HFFc6 (cell line): ENCODE measurements at regions not wholly inside any gene's neighbourhood (a gene's known extent, or its start where the extent isn't known, plus 50 kb on each side); places are given as distances from the start of the nearest gene placed in this dataset.
A peak's percentile ranks its signal among the peaks of the same experiment; 100 is the strongest.

ENCODE experiments used
- DNase-seq: peaks from one replicate; pipeline ENCODE4 v3.0.0-alpha.2; 2018
- H3K27ac Mint-ChIP-seq: 2 replicates; pipeline ENCODE4 v1.8.0; 2020; ENCODE audit warnings: mild to moderate bottlenecking, mixed read lengths
- H3K27me3 Mint-ChIP-seq: 2 replicates; pipeline ENCODE4 v1.8.0; 2021; ENCODE audit warnings: mild to moderate bottlenecking, moderate library complexity, mixed read lengths; ENCODE audit not compliant: insufficient read depth
- H3K36me3 Mint-ChIP-seq: 2 replicates; pipeline ENCODE4 v1.8.0; 2021; ENCODE audit warnings: low read depth, mixed read lengths
- H3K4me1 Mint-ChIP-seq: 2 replicates; pipeline ENCODE4 v1.8.0; 2020; ENCODE audit warnings: low read depth, mixed read lengths
- H3K4me3 Mint-ChIP-seq: 2 replicates; pipeline ENCODE4 v1.8.0; 2020; ENCODE audit warnings: mild to moderate bottlenecking, moderate library complexity, mixed read lengths
- H3K9me3 Mint-ChIP-seq: 2 replicates; pipeline ENCODE4 v1.8.0; 2020; ENCODE audit warnings: mild to moderate bottlenecking, mixed read lengths
- TF ChIP-seq, protein P1 (sequence below): fragments of 200-600 bp; sonication (generic); IDR thresholded peaks from 2 replicates; pipeline ENCODE4 v1.5.0; 2021; ENCODE audit warnings: antibody characterized with exemption, mild to moderate bottlenecking

DNA sequence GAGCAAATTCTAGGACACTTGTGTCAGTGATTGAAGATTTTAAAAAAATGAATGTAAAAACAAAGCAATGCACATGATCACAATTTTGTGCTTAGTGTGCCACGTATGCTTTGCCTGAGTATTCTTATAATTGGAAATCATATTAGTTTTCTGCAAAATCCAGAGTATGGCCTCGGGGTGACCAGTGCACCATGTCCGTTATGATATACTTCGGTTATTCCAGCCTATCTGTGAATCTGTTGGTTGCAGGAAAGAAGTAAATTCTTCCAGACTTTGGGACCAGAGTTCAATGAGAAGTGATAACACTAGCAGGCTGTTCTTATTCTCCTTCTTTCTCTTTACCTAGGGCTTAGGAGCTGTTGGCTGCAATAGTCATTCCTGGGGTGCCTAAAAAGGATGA, 152.0 kb upstream of the TMC3 start:
- no peak overlapping the region for H3K4me3 Mint-ChIP-seq
- peaks cover 18% of the 10 kb centered on the region for H3K4me1 Mint-ChIP-seq
- H3K27me3 Mint-ChIP-seq: no peaks in the 10 kb centered on the region; the same call in 1 of the 2 replicates
- DNase-seq: no peak
- TF ChIP-seq, protein P1, sequence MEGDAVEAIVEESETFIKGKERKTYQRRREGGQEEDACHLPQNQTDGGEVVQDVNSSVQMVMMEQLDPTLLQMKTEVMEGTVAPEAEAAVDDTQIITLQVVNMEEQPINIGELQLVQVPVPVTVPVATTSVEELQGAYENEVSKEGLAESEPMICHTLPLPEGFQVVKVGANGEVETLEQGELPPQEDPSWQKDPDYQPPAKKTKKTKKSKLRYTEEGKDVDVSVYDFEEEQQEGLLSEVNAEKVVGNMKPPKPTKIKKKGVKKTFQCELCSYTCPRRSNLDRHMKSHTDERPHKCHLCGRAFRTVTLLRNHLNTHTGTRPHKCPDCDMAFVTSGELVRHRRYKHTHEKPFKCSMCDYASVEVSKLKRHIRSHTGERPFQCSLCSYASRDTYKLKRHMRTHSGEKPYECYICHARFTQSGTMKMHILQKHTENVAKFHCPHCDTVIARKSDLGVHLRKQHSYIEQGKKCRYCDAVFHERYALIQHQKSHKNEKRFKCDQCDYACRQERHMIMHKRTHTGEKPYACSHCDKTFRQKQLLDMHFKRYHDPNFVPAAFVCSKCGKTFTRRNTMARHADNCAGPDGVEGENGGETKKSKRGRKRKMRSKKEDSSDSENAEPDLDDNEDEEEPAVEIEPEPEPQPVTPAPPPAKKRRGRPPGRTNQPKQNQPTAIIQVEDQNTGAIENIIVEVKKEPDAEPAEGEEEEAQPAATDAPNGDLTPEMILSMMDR: no peak
- no peaks in the 10 kb centered on the region for H3K36me3 Mint-ChIP-seq
- no peak overlapping the region for H3K27ac Mint-ChIP-seq
- no peaks in the 10 kb centered on the region for H3K9me3 Mint-ChIP-seq

DNA sequence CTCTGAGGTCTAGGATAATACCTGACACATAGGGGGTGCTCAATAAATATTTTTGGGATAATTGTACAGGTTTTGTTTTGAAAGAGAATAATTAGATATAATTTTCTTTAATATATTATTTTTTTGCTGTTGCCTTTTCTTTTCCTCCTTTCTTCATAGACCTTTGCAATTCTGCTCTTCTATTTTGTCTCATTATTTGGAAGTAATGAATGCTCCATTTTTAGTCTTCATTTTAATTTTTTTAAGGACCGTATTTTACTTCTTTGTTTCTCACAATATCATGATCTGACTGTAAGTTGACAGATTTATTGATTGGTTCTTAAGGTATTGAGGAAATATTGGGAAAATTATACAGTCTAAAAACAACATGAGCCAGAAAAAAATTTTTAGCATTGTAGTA, 150.5 kb upstream of the TMC3 start:
- Mint-ChIP-seq H3K4me3 (no peak overlapping the region), H3K4me1 (peaks cover 2% of the 10 kb centered on the region; the same call in 1 of the 2 replicates), H3K27ac (no peak overlapping the region), H3K27me3 (peaks cover 2% of the 10 kb centered on the region; the same call in 1 of the 2 replicates), H3K36me3 (no peaks in the 10 kb centered on the region), H3K9me3 (no peaks in the 10 kb centered on the region)
- TF ChIP-seq, protein P1: no peak
- no peak for DNase-seq

DNA sequence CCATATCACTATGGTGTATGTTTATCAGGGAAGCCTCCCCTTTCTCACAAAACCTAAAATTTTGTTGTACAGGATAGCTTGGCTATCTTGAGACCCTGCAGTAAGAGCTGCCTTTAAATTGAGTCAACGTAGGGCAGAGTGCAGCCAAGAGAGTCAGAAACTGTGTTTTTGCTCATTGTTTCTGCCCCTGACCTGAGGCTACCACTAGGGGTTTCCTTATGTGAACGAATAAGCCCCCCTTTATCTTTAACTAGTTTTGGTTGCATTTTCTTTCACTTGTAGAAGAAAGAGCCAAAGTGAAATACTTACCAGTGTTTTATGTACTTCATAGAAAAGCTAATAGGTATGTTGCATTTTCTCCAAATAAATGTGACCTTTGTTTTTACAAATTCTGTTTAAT, 149.9 kb upstream of the TMC3 start:
- no peaks in the 10 kb centered on the region for H3K9me3 Mint-ChIP-seq
- no peak overlapping the region for H3K4me3 Mint-ChIP-seq
- peaks cover 2% of the 10 kb centered on the region for H3K27me3 Mint-ChIP-seq
- TF ChIP-seq, protein P1: peak; percentile 9; the same call in 1 of the 2 replicates
- H3K27ac Mint-ChIP-seq: no peak overlapping the region
- H3K4me1 Mint-ChIP-seq: no peaks in the 10 kb centered on the region
- no peaks in the 10 kb centered on the region for H3K36me3 Mint-ChIP-seq
- no peak for DNase-seq

DNA sequence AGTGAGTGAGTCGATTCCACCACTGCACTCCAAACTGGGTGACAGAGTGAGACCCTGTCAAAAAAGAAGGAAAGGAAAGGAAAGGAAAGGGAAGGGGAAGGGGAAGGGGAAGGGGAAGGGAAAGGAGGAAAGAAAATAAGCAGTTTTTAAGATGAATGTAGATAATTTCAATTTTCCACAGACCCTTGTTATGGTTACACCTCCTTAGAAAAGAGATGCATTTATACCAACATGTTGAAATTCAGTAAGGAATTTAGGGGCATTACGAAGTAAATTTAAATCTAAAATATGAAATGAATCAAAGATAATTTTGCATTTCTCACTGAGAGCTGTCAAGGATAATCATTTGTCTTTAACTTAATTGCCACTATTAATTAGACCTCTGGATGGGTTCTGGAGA, 146.5 kb upstream of the TMC3 start:
- Mint-ChIP-seq H3K9me3 (no peaks in the 10 kb centered on the region), H3K36me3 (no peaks in the 10 kb centered on the region), H3K27ac (no peak overlapping the region), H3K4me3 (no peak overlapping the region), H3K4me1 (peaks cover 15% of the 10 kb centered on the region), H3K27me3 (peaks cover 2% of the 10 kb centered on the region)
- DNase-seq: no peak
- TF ChIP-seq, protein P1: no peak

DNA sequence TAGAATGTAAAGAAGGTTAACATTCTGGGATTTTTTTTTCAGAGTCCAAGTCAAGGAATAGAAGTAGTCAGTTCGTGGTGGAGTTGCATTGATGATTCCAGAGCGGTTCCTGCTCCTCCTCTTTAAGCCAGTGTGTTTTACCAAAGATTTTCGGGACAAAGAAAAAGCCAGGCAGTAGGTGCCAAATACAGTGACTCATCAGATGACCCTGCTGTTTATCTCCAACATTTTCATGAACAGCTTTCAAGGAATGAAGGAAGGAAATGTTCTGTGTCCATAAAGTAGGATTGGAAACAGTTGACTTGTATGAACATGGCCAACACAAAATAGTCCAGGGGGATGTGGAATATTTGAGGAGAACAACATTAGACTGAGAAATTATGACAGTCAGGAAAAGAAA, 142.4 kb upstream of the TMC3 start:
- Mint-ChIP-seq H3K9me3 (no peaks in the 10 kb centered on the region), H3K36me3 (no peaks in the 10 kb centered on the region), H3K27me3 (peaks cover 2% of the 10 kb centered on the region), H3K4me3 (peak overlapping the region; percentile 67), H3K27ac (peak overlapping the region; percentile 22; the same call in 1 of the 2 replicates), H3K4me1 (peaks cover 24% of the 10 kb centered on the region)
- DNase-seq: peak; percentile 38
- TF ChIP-seq, protein P1: no peak

DNA sequence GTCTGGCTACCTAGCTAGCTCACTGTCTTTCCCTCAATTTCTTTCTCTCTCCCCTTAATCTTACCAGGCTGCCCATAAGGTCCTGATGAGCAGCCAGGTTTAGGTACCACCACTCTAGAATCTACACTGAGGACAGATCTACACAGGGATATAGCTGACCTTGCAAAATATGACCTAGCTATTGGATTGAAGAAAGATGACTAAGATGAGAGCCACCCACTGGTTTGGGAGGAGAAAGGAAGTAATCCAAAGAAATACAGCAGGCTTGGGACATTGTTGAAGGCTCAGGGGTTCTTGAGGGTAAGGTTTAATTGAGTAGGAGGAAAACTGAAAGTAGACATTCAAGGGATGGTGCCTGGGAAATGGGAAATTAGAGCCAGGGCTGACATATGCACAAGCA, 142.0 kb upstream of the TMC3 start:
- H3K4me1 Mint-ChIP-seq: peaks cover 29% of the 10 kb centered on the region
- no peaks in the 10 kb centered on the region for H3K9me3 Mint-ChIP-seq
- TF ChIP-seq, protein P1: no peak
- peak overlapping the region; percentile 22; the same call in 1 of the 2 replicates for H3K27ac Mint-ChIP-seq
- peak overlapping the region; percentile 67 for H3K4me3 Mint-ChIP-seq
- H3K27me3 Mint-ChIP-seq: peaks cover 2% of the 10 kb centered on the region
- H3K36me3 Mint-ChIP-seq: no peaks in the 10 kb centered on the region
- DNase-seq: no peak
